GM19035 (cell line): ENCODE measurements at regions not wholly inside any gene's neighbourhood (a gene's known extent, or its start where the extent isn't known, plus 50 kb on each side); places are given as distances from the start of the nearest gene placed in this dataset.
"Not testable (repeated sequence)": the region's sequence is repeated elsewhere in the genome, so short reads cannot be mapped to it uniquely, and the experiment has no call there.

Experiments used
- ATAC-seq: cut with Tn5 transposase; IDR thresholded peaks from one replicate; pipeline ENCODE4 v1.9.1; 2021; ENCODE audit not compliant: unreplicated experiment

GRCh38 chr5:53733853-53734252 is 173.4 kb downstream of the NDUFS4 start:
- no peak for ATAC-seq

- ATAC-seq = no peak
Measured at GRCh38 chr5:53738105-53738504, 177.7 kb downstream of the NDUFS4 start.

GRCh38 chr5:53739111-53739510 is 178.7 kb downstream of the NDUFS4 start:
- no peak for ATAC-seq

GRCh38 chr5:53749621-53750020 is 189.2 kb downstream of the NDUFS4 start:
- no peak for ATAC-seq

GRCh38 chr5:53752282-53752681 is 191.8 kb downstream of the NDUFS4 start:
- not testable (repeated sequence) for ATAC-seq

- no peak for ATAC-seq
Measured at GRCh38 chr5:53766673-53767072, 206.2 kb downstream of the NDUFS4 start.

- peak; percentile 73 for ATAC-seq
Measured at GRCh38 chr5:53777864-53778618, 217.6 kb downstream of the NDUFS4 start.

GRCh38 chr5:53779541-53779981 is 219.1 kb downstream of the NDUFS4 start:
- peak; percentile 43 for ATAC-seq

GRCh38 chr5:53782620-53783019 is 222.2 kb downstream of the NDUFS4 start:
- ATAC-seq = no peak

- ATAC-seq = no peak
Measured at GRCh38 chr5:53783624-53784228, 223.3 kb downstream of the NDUFS4 start.

- ATAC-seq = no peak
Measured at GRCh38 chr5:53784596-53784995, 224.2 kb downstream of the NDUFS4 start.

- ATAC-seq = no peak
Measured at GRCh38 chr5:53785924-53786323, 225.5 kb downstream of the NDUFS4 start.

GRCh38 chr5:53790026-53790425 is 229.6 kb downstream of the NDUFS4 start:
- ATAC-seq = no peak

GRCh38 chr5:53792338-53792737 is 231.9 kb downstream of the NDUFS4 start:
- no peak for ATAC-seq

GRCh38 chr5:53799644-53800043 is 239.2 kb downstream of the NDUFS4 start:
- not testable (repeated sequence) for ATAC-seq

- ATAC-seq = not testable (repeated sequence)
Measured at GRCh38 chr5:53808392-53808791, 248.0 kb downstream of the NDUFS4 start.

- ATAC-seq = peak; percentile 67
Measured at GRCh38 chr5:53814819-53815218, 254.4 kb downstream of the NDUFS4 start.

- no peak for ATAC-seq
Measured at GRCh38 chr5:53815471-53815870, 255.0 kb downstream of the NDUFS4 start.

GRCh38 chr5:53817183-53817582 is 256.7 kb downstream of the NDUFS4 start:
- no peak for ATAC-seq

- ATAC-seq = no peak
Measured at GRCh38 chr5:53819482-53819881, 259.0 kb downstream of the NDUFS4 start.

GRCh38 chr5:53820119-53820801 is 259.8 kb downstream of the NDUFS4 start:
- ATAC-seq = peak; percentile 51

GRCh38 chr5:53820802-53821171 is 260.3 kb downstream of the NDUFS4 start:
- peak; percentile 91 for ATAC-seq
